ENCODE measurements at regions not wholly inside any gene's neighbourhood (a gene's known extent, or its start where the extent isn't known, plus 50 kb on each side); places are given as distances from the start of the nearest gene placed in this dataset.

DNA sequence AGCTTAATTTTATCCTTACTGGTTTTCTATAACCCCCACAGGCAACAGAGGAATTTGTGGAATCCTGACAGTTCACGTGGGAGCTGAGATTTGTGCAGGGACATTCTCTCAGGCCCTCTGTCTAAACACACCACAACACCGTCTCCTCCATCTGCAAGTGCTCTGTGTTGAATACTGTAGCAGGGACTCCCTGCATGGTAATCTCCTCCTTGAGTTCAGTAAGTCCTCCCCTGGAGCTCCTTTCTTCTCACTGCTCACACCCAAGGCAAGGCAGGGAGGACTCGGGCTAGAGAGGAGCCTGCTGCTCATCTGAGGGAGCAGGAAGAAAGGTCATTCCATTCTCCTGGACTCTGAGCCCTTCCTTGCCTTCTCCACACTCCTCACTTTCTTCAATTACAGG is 348.2 kb downstream of the KCTD12 start:
- TF ChIP-seq USF1 (IDR thresholded peaks at IDR 0.05; ENCODE audit: borderline replicate concordance, low read depth) (no peak), CTCF (IDR thresholded peaks at IDR 0.05) (no peak), SMC3 (IDR thresholded peaks at IDR 0.05; ENCODE audit: low read depth, low read length) (no peak)
- Histone ChIP-seq H3K9me3 (no peaks in the 10 kb centered on the region), H2AFZ (ENCODE audit: low read depth) (no peak overlapping the region), H3K27ac (ENCODE audit: low read depth in 2 of 2, low read length in 1 of 2) (no peak overlapping the region), H4K20me1 (ENCODE audit: insufficient read depth) (no peaks in the 10 kb centered on the region), H3K4me1 (ENCODE audit: control insufficient read depth in 1 of 2, insufficient read depth in 2 of 2, low read depth in 1 of 2, low read length in 1 of 2) (no peaks in the 10 kb centered on the region), H3F3A (replicated peaks; ENCODE audit: insufficient read depth) (no peaks in the 10 kb centered on the region), H3K27me3 (ENCODE audit: insufficient read depth) (no peaks in the 10 kb centered on the region), H3K4me2 (no peak overlapping the region), H3K9me2 (no peaks in the 10 kb centered on the region), H3K4me3 (ENCODE audit: low read depth in 2 of 2, low read length in 1 of 2) (no peak overlapping the region), H3K79me2 (ENCODE audit: insufficient read depth) (no peaks in the 10 kb centered on the region), H3K36me3 (replicated peaks in 1 of 2; ENCODE audit: control insufficient read depth in 1 of 2, insufficient read depth in 2 of 2, low read length in 1 of 2) (no peaks in the 10 kb centered on the region), H3K9ac (no peak overlapping the region)
- CTCF ChIA-PET: interaction anchor here (1.4 to 1.8 kb wide), 2 partner anchors 10 to 15 kb away, joined by 4 read pairs; no protein-coding TSS in a partner anchor
- POLR2A ChIA-PET: no interaction called here
- WGBS (ENCODE audit: low lambda C conversion rate): 50% methylated on average over 3 of the region's 3 CpGs
- DNase-seq: no peak

DNA sequence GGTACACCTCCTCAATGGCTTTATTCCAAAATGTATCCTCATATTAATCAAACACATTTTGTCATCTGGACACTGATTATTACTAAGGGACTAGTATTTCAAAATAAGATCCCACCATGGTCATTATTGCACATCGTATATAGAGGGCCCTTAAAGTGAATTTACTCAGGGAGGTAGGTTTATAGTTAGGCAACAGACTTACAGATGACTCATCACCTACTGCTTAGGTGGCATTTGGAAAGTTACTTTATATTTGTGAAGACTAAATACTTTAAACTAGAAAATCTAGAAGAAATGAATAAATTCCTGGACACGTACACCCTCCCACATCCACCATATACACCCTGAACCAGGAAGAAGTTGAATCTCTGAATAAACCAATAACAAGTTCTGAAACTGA is 353.0 kb downstream of the KCTD12 start:
- Histone ChIP-seq H3K4me1 (ENCODE audit: control insufficient read depth in 1 of 2, insufficient read depth in 2 of 2, low read depth in 1 of 2, low read length in 1 of 2) (no peaks in the 10 kb centered on the region), H3K36me3 (replicated peaks in 1 of 2; ENCODE audit: control insufficient read depth in 1 of 2, insufficient read depth in 2 of 2, low read length in 1 of 2) (no peaks in the 10 kb centered on the region), H3K9me2 (peaks cover 6% of the 10 kb centered on the region; the same call in 1 of the 2 replicates), H3K9ac (no peak overlapping the region), H4K20me1 (ENCODE audit: insufficient read depth) (no peaks in the 10 kb centered on the region), H2AFZ (ENCODE audit: low read depth) (no peak overlapping the region), H3F3A (replicated peaks; ENCODE audit: insufficient read depth) (no peaks in the 10 kb centered on the region), H3K79me2 (ENCODE audit: insufficient read depth) (no peaks in the 10 kb centered on the region), H3K9me3 (no peaks in the 10 kb centered on the region; the same call in 1 of the 2 replicates), H3K27me3 (ENCODE audit: insufficient read depth) (no peaks in the 10 kb centered on the region), H3K27ac (ENCODE audit: low read depth in 2 of 2, low read length in 1 of 2) (no peak overlapping the region), H3K4me3 (ENCODE audit: low read depth in 2 of 2, low read length in 1 of 2) (no peak overlapping the region), H3K4me2 (no peak overlapping the region)
- DNase-seq: no peak
- WGBS (ENCODE audit: low lambda C conversion rate): 34% methylated on average over 2 of the region's 2 CpGs
- TF ChIP-seq SMC3 (IDR thresholded peaks at IDR 0.05; ENCODE audit: low read depth, low read length) (no peak), GABPA (IDR thresholded peaks at IDR 0.05; ENCODE audit: low read depth) (no peak), FOXM1 (IDR thresholded peaks at IDR 0.05; ENCODE audit: low read depth) (no peak), USF1 (IDR thresholded peaks at IDR 0.05; ENCODE audit: borderline replicate concordance, low read depth) (no peak)
- TF ChIP-seq, protein P1, sequence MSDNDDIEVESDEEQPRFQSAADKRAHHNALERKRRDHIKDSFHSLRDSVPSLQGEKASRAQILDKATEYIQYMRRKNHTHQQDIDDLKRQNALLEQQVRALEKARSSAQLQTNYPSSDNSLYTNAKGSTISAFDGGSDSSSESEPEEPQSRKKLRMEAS (IDR thresholded peaks at IDR 0.05; ENCODE audit: low read depth): no peak
- POLR2A ChIA-PET: no interaction called here
- CTCF ChIA-PET: interaction anchor here (1.2 kb wide), 1 partner anchor 305 kb away, joined by 3 read pairs; no protein-coding TSS in a partner anchor

DNA sequence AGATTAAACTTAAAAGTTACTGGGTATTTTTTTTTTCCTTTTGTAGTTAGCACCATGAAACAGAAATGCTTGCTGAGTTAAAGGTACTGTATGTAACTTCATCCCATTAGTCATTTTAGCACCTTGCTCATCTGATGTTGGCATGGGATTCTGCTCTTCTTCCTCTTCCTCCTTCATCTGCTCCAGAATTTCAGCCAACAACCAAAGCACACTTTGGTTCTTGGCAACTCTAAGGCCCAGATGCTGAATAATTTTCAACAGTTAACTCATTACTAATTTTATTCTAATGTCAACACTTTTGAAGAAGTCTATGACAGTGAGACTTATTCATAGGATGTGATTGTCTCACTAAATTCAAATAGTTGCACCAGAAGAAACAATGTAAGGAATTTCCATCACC is 359.2 kb downstream of the KCTD12 start:
- POLR2A ChIA-PET: no interaction called here
- no peaks in the 10 kb centered on the region for H3F3A ChIP-seq (replicated peaks; ENCODE audit: insufficient read depth)
- H3K4me2 ChIP-seq: no peak overlapping the region
- H3K27ac ChIP-seq (ENCODE audit: low read depth in 2 of 2, low read length in 1 of 2): no peak overlapping the region
- H3K9ac ChIP-seq: no peak overlapping the region
- H3K36me3 ChIP-seq (replicated peaks in 1 of 2; ENCODE audit: control insufficient read depth in 1 of 2, insufficient read depth in 2 of 2, low read length in 1 of 2): no peaks in the 10 kb centered on the region
- DNase-seq: no peak
- H3K4me1 ChIP-seq (ENCODE audit: control insufficient read depth in 1 of 2, insufficient read depth in 2 of 2, low read depth in 1 of 2, low read length in 1 of 2): peaks cover 0 to 6% of the 10 kb centered on the region in 2 experiments; a peak in 1 of 4 replicates
- no peak overlapping the region for H2AFZ ChIP-seq (ENCODE audit: low read depth)
- no peak overlapping the region for H3K4me3 ChIP-seq (ENCODE audit: low read depth in 2 of 2, low read length in 1 of 2)
- CTCF ChIA-PET: interaction anchor here (1.6 kb wide), 1 partner anchor 11 kb away, joined by 4 read pairs; no protein-coding TSS in a partner anchor
- no peak for TF ChIP-seq CTCF (IDR thresholded peaks at IDR 0.05)
- no peak for TF ChIP-seq RCOR1 (IDR thresholded peaks at IDR 0.05; ENCODE audit: low read length)
- no peak for TF ChIP-seq FOXJ3 (CRISPR knock-in tag; IDR thresholded peaks at IDR 0.05)
- TF ChIP-seq ELF1 (IDR thresholded peaks at IDR 0.05): no peak
- TF ChIP-seq FOSL2 (IDR thresholded peaks at IDR 0.05; ENCODE audit: borderline replicate concordance, low read depth): no peak
- TF ChIP-seq, protein P2, sequence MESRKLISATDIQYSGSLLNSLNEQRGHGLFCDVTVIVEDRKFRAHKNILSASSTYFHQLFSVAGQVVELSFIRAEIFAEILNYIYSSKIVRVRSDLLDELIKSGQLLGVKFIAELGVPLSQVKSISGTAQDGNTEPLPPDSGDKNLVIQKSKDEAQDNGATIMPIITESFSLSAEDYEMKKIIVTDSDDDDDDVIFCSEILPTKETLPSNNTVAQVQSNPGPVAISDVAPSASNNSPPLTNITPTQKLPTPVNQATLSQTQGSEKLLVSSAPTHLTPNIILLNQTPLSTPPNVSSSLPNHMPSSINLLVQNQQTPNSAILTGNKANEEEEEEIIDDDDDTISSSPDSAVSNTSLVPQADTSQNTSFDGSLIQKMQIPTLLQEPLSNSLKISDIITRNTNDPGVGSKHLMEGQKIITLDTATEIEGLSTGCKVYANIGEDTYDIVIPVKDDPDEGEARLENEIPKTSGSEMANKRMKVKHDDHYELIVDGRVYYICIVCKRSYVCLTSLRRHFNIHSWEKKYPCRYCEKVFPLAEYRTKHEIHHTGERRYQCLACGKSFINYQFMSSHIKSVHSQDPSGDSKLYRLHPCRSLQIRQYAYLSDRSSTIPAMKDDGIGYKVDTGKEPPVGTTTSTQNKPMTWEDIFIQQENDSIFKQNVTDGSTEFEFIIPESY (IDR thresholded peaks at IDR 0.05; ENCODE audit: borderline replicate concordance, low read depth): no peak
- H3K27me3 ChIP-seq (ENCODE audit: insufficient read depth): 0 out of 2 replicates have a peak, but pooled peaks cover 4% of the 10 kb centered on the region
- no peaks in the 10 kb centered on the region for H3K79me2 ChIP-seq (ENCODE audit: insufficient read depth)
- H3K9me2 ChIP-seq: peaks cover 6% of the 10 kb centered on the region; the same call in 1 of the 2 replicates
- H4K20me1 ChIP-seq (ENCODE audit: insufficient read depth): no peaks in the 10 kb centered on the region
- H3K9me3 ChIP-seq: no peaks in the 10 kb centered on the region; the same call in 1 of the 2 replicates
